ENCODE measurements at regions not wholly inside any gene's neighbourhood (a gene's known extent, or its start where the extent isn't known, plus 50 kb on each side); places are given as distances from the start of the nearest gene placed in this dataset.
"Not testable (repeated sequence)": the region's sequence is repeated elsewhere in the genome, so short reads cannot be mapped to it uniquely, and the experiment has no call there.

- ATAC-seq (no peak), DNase-seq (no peak)
- Mint-ChIP-seq H3K4me3 (no peak overlapping the region), H3K36me3 (ENCODE audit: insufficient read depth) (no peaks in the 10 kb centered on the region), H3K9me3 (no peaks in the 10 kb centered on the region), H3K27me3 (ENCODE audit: low read depth) (peaks cover 5% of the 10 kb centered on the region), H3K4me1 (ENCODE audit: low read depth) (no peaks in the 10 kb centered on the region)
Measured at GRCh38 chr3:156037356-156037755, 83.0 kb upstream of the KCNAB1 start.

- Mint-ChIP-seq H3K27me3 (ENCODE audit: low read depth) (peaks cover 8% of the 10 kb centered on the region), H3K4me3 (no peak overlapping the region), H3K36me3 (ENCODE audit: insufficient read depth) (no peaks in the 10 kb centered on the region), H3K4me1 (ENCODE audit: low read depth) (no peaks in the 10 kb centered on the region), H3K9me3 (no peaks in the 10 kb centered on the region)
- DNase-seq = no peak
- no peak for ATAC-seq
Measured at GRCh38 chr3:156038869-156039268, 81.5 kb upstream of the KCNAB1 start.

GRCh38 chr3:156040041-156040440 is 80.3 kb upstream of the KCNAB1 start:
- no peaks in the 10 kb centered on the region for H3K36me3 Mint-ChIP-seq (ENCODE audit: insufficient read depth)
- H3K4me1 Mint-ChIP-seq (ENCODE audit: low read depth) = no peaks in the 10 kb centered on the region
- DNase-seq (no peak), ATAC-seq (no peak)
- peaks cover 8% of the 10 kb centered on the region for H3K27me3 Mint-ChIP-seq (ENCODE audit: low read depth)
- no peaks in the 10 kb centered on the region for H3K9me3 Mint-ChIP-seq
- no peak overlapping the region for H3K4me3 Mint-ChIP-seq

- not testable (repeated sequence) for DNase-seq; H3K4me1 Mint-ChIP-seq (ENCODE audit: low read depth); H3K36me3 Mint-ChIP-seq (ENCODE audit: insufficient read depth); H3K9me3 Mint-ChIP-seq; H3K4me3 Mint-ChIP-seq; H3K27me3 Mint-ChIP-seq (ENCODE audit: low read depth); ATAC-seq
Measured at GRCh38 chr3:156041216-156041841, 79.0 kb upstream of the KCNAB1 start.

- H3K4me3 Mint-ChIP-seq; H3K27me3 Mint-ChIP-seq (ENCODE audit: low read depth); DNase-seq; H3K9me3 Mint-ChIP-seq; H3K4me1 Mint-ChIP-seq (ENCODE audit: low read depth); ATAC-seq; H3K36me3 Mint-ChIP-seq (ENCODE audit: insufficient read depth): not testable (repeated sequence)
Measured at GRCh38 chr3:156041856-156042255, 78.5 kb upstream of the KCNAB1 start.

GRCh38 chr3:156043832-156044633 is 76.3 kb upstream of the KCNAB1 start:
- H3K27me3 Mint-ChIP-seq (ENCODE audit: low read depth) = peaks cover 15% of the 10 kb centered on the region
- not testable (repeated sequence) for H3K4me3 Mint-ChIP-seq; ATAC-seq; H3K4me1 Mint-ChIP-seq (ENCODE audit: low read depth); H3K36me3 Mint-ChIP-seq (ENCODE audit: insufficient read depth); H3K9me3 Mint-ChIP-seq
- DNase-seq = peak; percentile 41

- DNase-seq (no peak), ATAC-seq (no peak)
- no peaks in the 10 kb centered on the region for H3K36me3 Mint-ChIP-seq (ENCODE audit: insufficient read depth)
- H3K4me3 Mint-ChIP-seq = no peak overlapping the region
- H3K9me3 Mint-ChIP-seq = no peaks in the 10 kb centered on the region
- H3K27me3 Mint-ChIP-seq (ENCODE audit: low read depth) = peaks cover 15% of the 10 kb centered on the region
- no peaks in the 10 kb centered on the region for H3K4me1 Mint-ChIP-seq (ENCODE audit: low read depth)
Measured at GRCh38 chr3:156044634-156044975, 75.8 kb upstream of the KCNAB1 start.

- DNase-seq; ATAC-seq; H3K36me3 Mint-ChIP-seq (ENCODE audit: insufficient read depth); H3K9me3 Mint-ChIP-seq; H3K4me3 Mint-ChIP-seq; H3K4me1 Mint-ChIP-seq (ENCODE audit: low read depth): not testable (repeated sequence)
- peaks cover 10% of the 10 kb centered on the region for H3K27me3 Mint-ChIP-seq (ENCODE audit: low read depth)
Measured at GRCh38 chr3:156048483-156048882, 71.9 kb upstream of the KCNAB1 start.

GRCh38 chr3:156050918-156051317 is 69.5 kb upstream of the KCNAB1 start:
- DNase-seq (no peak), ATAC-seq (no peak)
- no peaks in the 10 kb centered on the region for H3K9me3 Mint-ChIP-seq
- H3K36me3 Mint-ChIP-seq (ENCODE audit: insufficient read depth) = no peaks in the 10 kb centered on the region
- no peak overlapping the region for H3K4me3 Mint-ChIP-seq
- peaks cover 13% of the 10 kb centered on the region for H3K27me3 Mint-ChIP-seq (ENCODE audit: low read depth)
- no peaks in the 10 kb centered on the region for H3K4me1 Mint-ChIP-seq (ENCODE audit: low read depth)

GRCh38 chr3:156051651-156052050 is 68.7 kb upstream of the KCNAB1 start:
- ATAC-seq = no peak
- Mint-ChIP-seq H3K4me1 (ENCODE audit: low read depth) (no peaks in the 10 kb centered on the region), H3K27me3 (ENCODE audit: low read depth) (peaks cover 13% of the 10 kb centered on the region), H3K9me3 (no peaks in the 10 kb centered on the region), H3K4me3 (no peak overlapping the region), H3K36me3 (ENCODE audit: insufficient read depth) (no peaks in the 10 kb centered on the region)
- no peak for DNase-seq

- Mint-ChIP-seq H3K4me3 (no peak overlapping the region), H3K4me1 (ENCODE audit: low read depth) (no peaks in the 10 kb centered on the region), H3K27me3 (ENCODE audit: low read depth) (peaks cover 10% of the 10 kb centered on the region), H3K9me3 (no peaks in the 10 kb centered on the region), H3K36me3 (ENCODE audit: insufficient read depth) (no peaks in the 10 kb centered on the region)
- ATAC-seq (no peak), DNase-seq (no peak)
Measured at GRCh38 chr3:156052115-156052514, 68.3 kb upstream of the KCNAB1 start.

GRCh38 chr3:156059950-156060501 is 60.4 kb upstream of the KCNAB1 start:
- no peaks in the 10 kb centered on the region for H3K36me3 Mint-ChIP-seq (ENCODE audit: insufficient read depth)
- DNase-seq (no peak), ATAC-seq (no peak)
- H3K4me3 Mint-ChIP-seq = no peak overlapping the region
- no peaks in the 10 kb centered on the region for H3K9me3 Mint-ChIP-seq
- no peaks in the 10 kb centered on the region for H3K4me1 Mint-ChIP-seq (ENCODE audit: low read depth)
- peaks cover 4% of the 10 kb centered on the region for H3K27me3 Mint-ChIP-seq (ENCODE audit: low read depth)

- H3K9me3 Mint-ChIP-seq, ATAC-seq: not testable (repeated sequence)
Measured at GRCh38 chr3:156068151-156068550, 52.2 kb upstream of the KCNAB1 start.

GRCh38 chr3:156070028-156070427 is 50.4 kb upstream of the KCNAB1 start:
- Mint-ChIP-seq H3K9me3 (no peaks in the 10 kb centered on the region), H3K4me1 (ENCODE audit: low read depth) (no peaks in the 10 kb centered on the region), H3K36me3 (ENCODE audit: insufficient read depth) (no peaks in the 10 kb centered on the region), H3K27me3 (ENCODE audit: low read depth) (peaks cover 28% of the 10 kb centered on the region), H3K4me3 (no peak overlapping the region)
- DNase-seq (no peak), ATAC-seq (no peak)

More at GRCh38 chr3:156068151-156068550, 52.2 kb upstream of the KCNAB1 start:
- H3K4me1 Mint-ChIP-seq (ENCODE audit: low read depth); DNase-seq; H3K4me3 Mint-ChIP-seq; H3K36me3 Mint-ChIP-seq (ENCODE audit: insufficient read depth): not testable (repeated sequence)
- peaks cover 28% of the 10 kb centered on the region for H3K27me3 Mint-ChIP-seq (ENCODE audit: low read depth)
